ENCODE measurements at regions not wholly inside any gene's neighbourhood (a gene's known extent, or its start where the extent isn't known, plus 50 kb on each side); places are given as distances from the start of the nearest gene placed in this dataset.

DNA sequence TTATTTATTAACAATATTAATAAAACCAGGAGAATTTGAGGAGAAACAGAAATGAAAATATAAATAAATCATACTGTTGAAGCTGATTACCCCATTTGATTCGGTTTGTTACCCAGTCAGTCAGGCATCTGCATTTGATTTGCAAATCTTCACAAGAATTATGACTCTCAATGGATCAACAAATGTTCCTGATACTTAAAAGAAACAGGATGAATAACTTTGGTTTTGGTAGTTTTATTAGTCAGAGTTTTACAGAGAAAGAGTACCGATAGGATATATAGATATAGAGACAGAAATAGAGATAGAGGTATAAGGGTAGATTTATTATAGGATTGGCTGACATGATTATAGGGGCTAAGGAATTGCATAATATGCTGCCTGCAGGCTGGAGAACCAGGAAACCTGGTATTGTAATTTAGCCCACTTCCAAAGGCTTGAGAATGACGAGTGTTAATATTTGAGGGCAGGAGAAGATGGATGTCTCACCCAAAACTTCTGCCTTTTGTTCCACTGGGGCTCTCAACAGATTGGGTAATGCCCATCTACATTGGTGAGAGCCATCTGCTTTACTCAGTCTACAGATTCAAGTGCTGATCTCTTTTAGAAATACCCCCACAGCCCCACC is 241.6 kb upstream of the COL8A1 start:
- WGBS, 2 donors = 60 to 66% methylated on average over 3 of the region's 3 CpGs
- TF ChIP-seq POLR2A (IDR thresholded peaks at IDR 0.05) = no peak
- TF ChIP-seq, protein P1, sequence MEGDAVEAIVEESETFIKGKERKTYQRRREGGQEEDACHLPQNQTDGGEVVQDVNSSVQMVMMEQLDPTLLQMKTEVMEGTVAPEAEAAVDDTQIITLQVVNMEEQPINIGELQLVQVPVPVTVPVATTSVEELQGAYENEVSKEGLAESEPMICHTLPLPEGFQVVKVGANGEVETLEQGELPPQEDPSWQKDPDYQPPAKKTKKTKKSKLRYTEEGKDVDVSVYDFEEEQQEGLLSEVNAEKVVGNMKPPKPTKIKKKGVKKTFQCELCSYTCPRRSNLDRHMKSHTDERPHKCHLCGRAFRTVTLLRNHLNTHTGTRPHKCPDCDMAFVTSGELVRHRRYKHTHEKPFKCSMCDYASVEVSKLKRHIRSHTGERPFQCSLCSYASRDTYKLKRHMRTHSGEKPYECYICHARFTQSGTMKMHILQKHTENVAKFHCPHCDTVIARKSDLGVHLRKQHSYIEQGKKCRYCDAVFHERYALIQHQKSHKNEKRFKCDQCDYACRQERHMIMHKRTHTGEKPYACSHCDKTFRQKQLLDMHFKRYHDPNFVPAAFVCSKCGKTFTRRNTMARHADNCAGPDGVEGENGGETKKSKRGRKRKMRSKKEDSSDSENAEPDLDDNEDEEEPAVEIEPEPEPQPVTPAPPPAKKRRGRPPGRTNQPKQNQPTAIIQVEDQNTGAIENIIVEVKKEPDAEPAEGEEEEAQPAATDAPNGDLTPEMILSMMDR (IDR thresholded peaks at IDR 0.05) = no peak
- no peak overlapping the region for H3K4me3 ChIP-seq (ENCODE audit: low read depth, poor library complexity, severe bottlenecking)
- intact Hi-C loops (cut with DNase I; ENCODE audit: low total_unique reads) = no loop called here
- DNase-seq (ENCODE audit: low spot score in 2 of 2) = no peak

DNA sequence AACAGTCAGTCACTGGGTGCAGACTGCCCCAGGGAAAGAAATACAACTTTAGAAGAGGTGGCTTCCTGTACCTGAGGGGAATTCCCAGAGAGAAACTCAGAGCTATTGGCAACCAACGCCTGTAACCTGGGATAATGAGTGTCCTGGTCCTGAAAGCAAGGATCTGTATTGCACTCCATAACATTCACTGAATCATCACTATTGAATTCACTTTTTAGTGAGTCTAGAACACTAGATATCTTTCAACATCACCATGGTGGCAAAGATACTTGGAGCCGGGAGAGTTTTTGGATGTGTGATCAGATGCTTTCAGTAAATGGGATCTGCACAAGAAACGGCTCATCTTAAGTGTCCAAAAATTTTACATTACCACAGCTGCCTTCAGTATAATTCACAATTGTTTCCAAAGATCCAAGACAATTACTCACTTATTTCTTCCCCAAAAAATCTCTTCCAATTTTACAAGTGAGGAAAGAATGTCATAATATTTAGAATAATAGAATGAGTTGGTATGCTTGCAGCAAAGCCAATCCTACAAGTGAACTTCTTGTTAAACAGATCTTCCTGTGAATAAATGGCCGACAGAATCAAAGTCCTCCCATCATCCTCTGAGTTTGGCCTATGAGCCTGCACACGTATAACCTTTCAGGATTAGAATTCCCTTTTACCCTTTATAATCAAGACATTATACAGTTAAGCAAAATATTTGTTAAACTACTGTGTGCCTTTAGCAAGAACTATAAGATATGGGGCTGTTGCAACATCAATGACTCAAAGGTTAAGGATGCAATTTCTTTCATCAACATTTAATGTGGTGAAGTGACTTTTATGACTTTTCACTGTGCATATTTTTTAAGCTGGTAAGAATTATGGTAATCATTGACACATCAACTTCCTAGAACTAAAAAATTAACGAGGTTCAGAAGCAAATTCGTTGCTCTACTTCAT is 243.3 kb upstream of the COL8A1 start:
- no peak for DNase-seq (ENCODE audit: low spot score in 2 of 2)
- no peak for TF ChIP-seq POLR2A (IDR thresholded peaks at IDR 0.05)
- TF ChIP-seq, protein P1 (IDR thresholded peaks at IDR 0.05) = no peak
- H3K4me3 ChIP-seq (ENCODE audit: low read depth, poor library complexity, severe bottlenecking) = no peak overlapping the region
- intact Hi-C loops (cut with DNase I; ENCODE audit: low total_unique reads) = no loop called here
- WGBS, 2 donors = 33 to 34% methylated on average over 7 of the region's 7 CpGs

DNA sequence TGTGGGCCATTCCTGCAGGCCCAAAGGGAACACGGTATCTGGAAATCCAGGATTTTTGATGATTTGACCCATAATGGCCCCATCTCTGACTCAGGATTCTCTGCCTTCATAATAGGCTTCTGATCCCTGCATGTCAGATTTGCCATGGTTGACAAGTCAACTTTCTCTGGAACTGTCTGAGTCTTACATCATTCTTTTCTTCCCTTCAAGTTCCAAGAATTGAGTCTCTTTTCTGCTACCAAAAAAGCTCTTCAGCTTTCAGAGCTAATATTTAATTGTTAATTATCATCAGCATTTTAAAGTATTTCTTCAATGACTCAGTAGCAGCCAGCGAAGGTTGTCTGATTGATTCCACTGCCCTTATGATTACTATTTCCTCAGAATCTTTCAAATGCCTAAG is 244.4 kb upstream of the COL8A1 start:
- TF ChIP-seq POLR2A (IDR thresholded peaks at IDR 0.05) = no peak
- TF ChIP-seq, protein P1 (IDR thresholded peaks at IDR 0.05) = no peak
- no peak for DNase-seq (ENCODE audit: low spot score in 2 of 2)
- 80 to 85% methylated on average over 2 of the region's 2 CpGs for WGBS, 2 donors
- H3K4me3 ChIP-seq (ENCODE audit: low read depth, poor library complexity, severe bottlenecking) = no peak overlapping the region
- intact Hi-C loops (cut with DNase I; ENCODE audit: low total_unique reads) = no loop called here

- DNase-seq (ENCODE audit: low spot score in 2 of 2) = no peak
- intact Hi-C loops (cut with DNase I; ENCODE audit: low total_unique reads) = no loop called here
- TF ChIP-seq, protein P1 (IDR thresholded peaks at IDR 0.05) = no peak
- TF ChIP-seq POLR2A (IDR thresholded peaks at IDR 0.05) = no peak
- no peak overlapping the region for H3K4me3 ChIP-seq (ENCODE audit: low read depth, poor library complexity, severe bottlenecking)
These were observed 249.6 kb upstream of the COL8A1 start for GRCh38 chr3:99388780-99389179.

GRCh38 chr3:99384596-99384995 is 253.8 kb upstream of the COL8A1 start:
- TF ChIP-seq, protein P1 (IDR thresholded peaks at IDR 0.05) = no peak
- H3K4me3 ChIP-seq (ENCODE audit: low read depth, poor library complexity, severe bottlenecking) = no peak overlapping the region
- DNase-seq (ENCODE audit: low spot score in 2 of 2) = no peak
- intact Hi-C loops (cut with DNase I; ENCODE audit: low total_unique reads) = no loop called here
